Ecto neural progenitor cell (in vitro differentiated cells): ENCODE measurements at regions not wholly inside any gene's neighbourhood (a gene's known extent, or its start where the extent isn't known, plus 50 kb on each side); places are given as distances from the start of the nearest gene placed in this dataset.

Experiments used
- DNase-seq: peaks from one replicate; pipeline ENCODE4 v3.0.0-alpha.2; 2018; ENCODE audit warnings: low spot score

GRCh38 chr7:19853261-19853832 is 79.9 kb upstream of the TMEM196 start:
- DNase-seq, result no peak

GRCh38 chr7:19852192-19852591 is 78.8 kb upstream of the TMEM196 start:
- DNase-seq, result no peak

- DNase-seq, result no peak
Observed at GRCh38 chr7:19851504-19851903, 78.1 kb upstream of the TMEM196 start.

GRCh38 chr7:19834566-19834965 is 61.1 kb upstream of the TMEM196 start:
- no peak for DNase-seq

GRCh38 chr7:19830604-19831003 is 57.2 kb upstream of the TMEM196 start:
- no peak for DNase-seq
